ENCODE measurements at regions not wholly inside any gene's neighbourhood (a gene's known extent, or its start where the extent isn't known, plus 50 kb on each side); places are given as distances from the start of the nearest gene placed in this dataset.

DNA sequence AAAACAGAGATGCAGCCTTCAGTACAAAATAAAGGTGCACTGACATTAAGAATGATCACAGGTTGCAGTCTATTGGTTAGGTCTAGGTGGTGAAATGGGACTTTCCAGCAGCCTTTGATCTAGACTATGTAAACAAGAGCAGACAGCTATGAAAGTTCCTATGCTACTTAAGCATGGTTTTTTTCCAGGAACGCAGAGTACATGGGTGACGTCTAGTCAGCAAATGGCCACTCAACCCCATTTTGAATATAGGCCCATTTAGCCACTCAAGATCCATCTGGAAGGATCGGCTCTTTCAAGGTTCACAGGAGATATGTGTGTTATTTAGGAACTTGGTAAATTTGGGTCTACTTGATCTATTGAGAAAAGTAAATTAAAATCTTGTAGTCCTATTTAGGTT lies 1424.6 kb upstream of the LRRTM3 start (continued):
- peak; percentile 94; the same call in 1 of the 2 replicates for TF ChIP-seq RELA (CRISPR knock-in tag; IDR thresholded peaks at IDR 0.05)
- TF ChIP-seq, protein P1, sequence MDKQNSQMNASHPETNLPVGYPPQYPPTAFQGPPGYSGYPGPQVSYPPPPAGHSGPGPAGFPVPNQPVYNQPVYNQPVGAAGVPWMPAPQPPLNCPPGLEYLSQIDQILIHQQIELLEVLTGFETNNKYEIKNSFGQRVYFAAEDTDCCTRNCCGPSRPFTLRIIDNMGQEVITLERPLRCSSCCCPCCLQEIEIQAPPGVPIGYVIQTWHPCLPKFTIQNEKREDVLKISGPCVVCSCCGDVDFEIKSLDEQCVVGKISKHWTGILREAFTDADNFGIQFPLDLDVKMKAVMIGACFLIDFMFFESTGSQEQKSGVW (CRISPR knock-in tag; IDR thresholded peaks at IDR 0.05; ENCODE audit: borderline replicate concordance), result no peak
- TF ChIP-seq RBFOX2 (IDR thresholded peaks at IDR 0.05; ENCODE audit: low read depth, low read length), result no peak
- TF ChIP-seq, protein P2, sequence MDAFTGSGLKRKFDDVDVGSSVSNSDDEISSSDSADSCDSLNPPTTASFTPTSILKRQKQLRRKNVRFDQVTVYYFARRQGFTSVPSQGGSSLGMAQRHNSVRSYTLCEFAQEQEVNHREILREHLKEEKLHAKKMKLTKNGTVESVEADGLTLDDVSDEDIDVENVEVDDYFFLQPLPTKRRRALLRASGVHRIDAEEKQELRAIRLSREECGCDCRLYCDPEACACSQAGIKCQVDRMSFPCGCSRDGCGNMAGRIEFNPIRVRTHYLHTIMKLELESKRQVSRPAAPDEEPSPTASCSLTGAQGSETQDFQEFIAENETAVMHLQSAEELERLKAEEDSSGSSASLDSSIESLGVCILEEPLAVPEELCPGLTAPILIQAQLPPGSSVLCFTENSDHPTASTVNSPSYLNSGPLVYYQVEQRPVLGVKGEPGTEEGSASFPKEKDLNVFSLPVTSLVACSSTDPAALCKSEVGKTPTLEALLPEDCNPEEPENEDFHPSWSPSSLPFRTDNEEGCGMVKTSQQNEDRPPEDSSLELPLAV (CRISPR knock-in tag; conservative IDR thresholded peaks at IDR 0.05; ENCODE audit: low read depth), result no peak
- TF ChIP-seq, protein P3, sequence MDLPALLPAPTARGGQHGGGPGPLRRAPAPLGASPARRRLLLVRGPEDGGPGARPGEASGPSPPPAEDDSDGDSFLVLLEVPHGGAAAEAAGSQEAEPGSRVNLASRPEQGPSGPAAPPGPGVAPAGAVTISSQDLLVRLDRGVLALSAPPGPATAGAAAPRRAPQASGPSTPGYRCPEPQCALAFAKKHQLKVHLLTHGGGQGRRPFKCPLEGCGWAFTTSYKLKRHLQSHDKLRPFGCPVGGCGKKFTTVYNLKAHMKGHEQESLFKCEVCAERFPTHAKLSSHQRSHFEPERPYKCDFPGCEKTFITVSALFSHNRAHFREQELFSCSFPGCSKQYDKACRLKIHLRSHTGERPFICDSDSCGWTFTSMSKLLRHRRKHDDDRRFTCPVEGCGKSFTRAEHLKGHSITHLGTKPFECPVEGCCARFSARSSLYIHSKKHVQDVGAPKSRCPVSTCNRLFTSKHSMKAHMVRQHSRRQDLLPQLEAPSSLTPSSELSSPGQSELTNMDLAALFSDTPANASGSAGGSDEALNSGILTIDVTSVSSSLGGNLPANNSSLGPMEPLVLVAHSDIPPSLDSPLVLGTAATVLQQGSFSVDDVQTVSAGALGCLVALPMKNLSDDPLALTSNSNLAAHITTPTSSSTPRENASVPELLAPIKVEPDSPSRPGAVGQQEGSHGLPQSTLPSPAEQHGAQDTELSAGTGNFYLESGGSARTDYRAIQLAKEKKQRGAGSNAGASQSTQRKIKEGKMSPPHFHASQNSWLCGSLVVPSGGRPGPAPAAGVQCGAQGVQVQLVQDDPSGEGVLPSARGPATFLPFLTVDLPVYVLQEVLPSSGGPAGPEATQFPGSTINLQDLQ (CRISPR knock-in tag; IDR thresholded peaks at IDR 0.05), result no peak
- no peak for TF ChIP-seq ZNF672 (CRISPR knock-in tag; IDR thresholded peaks at IDR 0.05)
- TF ChIP-seq, protein P4, sequence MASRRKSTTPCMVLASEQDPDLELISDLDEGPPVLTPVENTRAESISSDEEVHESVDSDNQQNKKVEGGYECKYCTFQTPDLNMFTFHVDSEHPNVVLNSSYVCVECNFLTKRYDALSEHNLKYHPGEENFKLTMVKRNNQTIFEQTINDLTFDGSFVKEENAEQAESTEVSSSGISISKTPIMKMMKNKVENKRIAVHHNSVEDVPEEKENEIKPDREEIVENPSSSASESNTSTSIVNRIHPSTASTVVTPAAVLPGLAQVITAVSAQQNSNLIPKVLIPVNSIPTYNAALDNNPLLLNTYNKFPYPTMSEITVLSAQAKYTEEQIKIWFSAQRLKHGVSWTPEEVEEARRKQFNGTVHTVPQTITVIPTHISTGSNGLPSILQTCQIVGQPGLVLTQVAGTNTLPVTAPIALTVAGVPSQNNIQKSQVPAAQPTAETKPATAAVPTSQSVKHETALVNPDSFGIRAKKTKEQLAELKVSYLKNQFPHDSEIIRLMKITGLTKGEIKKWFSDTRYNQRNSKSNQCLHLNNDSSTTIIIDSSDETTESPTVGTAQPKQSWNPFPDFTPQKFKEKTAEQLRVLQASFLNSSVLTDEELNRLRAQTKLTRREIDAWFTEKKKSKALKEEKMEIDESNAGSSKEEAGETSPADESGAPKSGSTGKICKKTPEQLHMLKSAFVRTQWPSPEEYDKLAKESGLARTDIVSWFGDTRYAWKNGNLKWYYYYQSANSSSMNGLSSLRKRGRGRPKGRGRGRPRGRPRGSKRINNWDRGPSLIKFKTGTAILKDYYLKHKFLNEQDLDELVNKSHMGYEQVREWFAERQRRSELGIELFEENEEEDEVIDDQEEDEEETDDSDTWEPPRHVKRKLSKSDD (CRISPR knock-in tag; IDR thresholded peaks at IDR 0.05; ENCODE audit: low read depth), result no peak
- 0 out of 2 replicates have a peak, but pooled peaks have one; percentile 37 for TF ChIP-seq KAT8 (CRISPR knock-in tag; IDR thresholded peaks at IDR 0.05)
- no peak for TF ChIP-seq ZNF749 (CRISPR knock-in tag; IDR thresholded peaks at IDR 0.05; ENCODE audit: borderline replicate concordance)
- no peak for TF ChIP-seq ETV6 (CRISPR knock-in tag; conservative IDR thresholded peaks at IDR 0.05)
- TF ChIP-seq TGIF2 (CRISPR knock-in tag; IDR thresholded peaks at IDR 0.05), result no peak
- peak; percentile 13; the same call in 1 of the 2 replicates for TF ChIP-seq SALL1 (CRISPR knock-in tag; IDR thresholded peaks at IDR 0.05)
- TF ChIP-seq, protein P5, sequence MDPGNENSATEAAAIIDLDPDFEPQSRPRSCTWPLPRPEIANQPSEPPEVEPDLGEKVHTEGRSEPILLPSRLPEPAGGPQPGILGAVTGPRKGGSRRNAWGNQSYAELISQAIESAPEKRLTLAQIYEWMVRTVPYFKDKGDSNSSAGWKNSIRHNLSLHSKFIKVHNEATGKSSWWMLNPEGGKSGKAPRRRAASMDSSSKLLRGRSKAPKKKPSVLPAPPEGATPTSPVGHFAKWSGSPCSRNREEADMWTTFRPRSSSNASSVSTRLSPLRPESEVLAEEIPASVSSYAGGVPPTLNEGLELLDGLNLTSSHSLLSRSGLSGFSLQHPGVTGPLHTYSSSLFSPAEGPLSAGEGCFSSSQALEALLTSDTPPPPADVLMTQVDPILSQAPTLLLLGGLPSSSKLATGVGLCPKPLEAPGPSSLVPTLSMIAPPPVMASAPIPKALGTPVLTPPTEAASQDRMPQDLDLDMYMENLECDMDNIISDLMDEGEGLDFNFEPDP (CRISPR knock-in tag; conservative IDR thresholded peaks at IDR 0.05), result no peak
- no peak for TF ChIP-seq ESRRA (CRISPR knock-in tag; IDR thresholded peaks at IDR 0.05; ENCODE audit: low read depth)
- no peak for TF ChIP-seq SP5 (CRISPR knock-in tag; IDR thresholded peaks at IDR 0.05; ENCODE audit: borderline replicate concordance, low read depth)
- TF ChIP-seq, protein P6, sequence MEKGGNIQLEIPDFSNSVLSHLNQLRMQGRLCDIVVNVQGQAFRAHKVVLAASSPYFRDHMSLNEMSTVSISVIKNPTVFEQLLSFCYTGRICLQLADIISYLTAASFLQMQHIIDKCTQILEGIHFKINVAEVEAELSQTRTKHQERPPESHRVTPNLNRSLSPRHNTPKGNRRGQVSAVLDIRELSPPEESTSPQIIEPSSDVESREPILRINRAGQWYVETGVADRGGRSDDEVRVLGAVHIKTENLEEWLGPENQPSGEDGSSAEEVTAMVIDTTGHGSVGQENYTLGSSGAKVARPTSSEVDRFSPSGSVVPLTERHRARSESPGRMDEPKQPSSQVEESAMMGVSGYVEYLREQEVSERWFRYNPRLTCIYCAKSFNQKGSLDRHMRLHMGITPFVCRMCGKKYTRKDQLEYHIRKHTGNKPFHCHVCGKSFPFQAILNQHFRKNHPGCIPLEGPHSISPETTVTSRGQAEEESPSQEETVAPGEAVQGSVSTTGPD (CRISPR knock-in tag; IDR thresholded peaks at IDR 0.05), result no peak
- TF ChIP-seq, protein P7, sequence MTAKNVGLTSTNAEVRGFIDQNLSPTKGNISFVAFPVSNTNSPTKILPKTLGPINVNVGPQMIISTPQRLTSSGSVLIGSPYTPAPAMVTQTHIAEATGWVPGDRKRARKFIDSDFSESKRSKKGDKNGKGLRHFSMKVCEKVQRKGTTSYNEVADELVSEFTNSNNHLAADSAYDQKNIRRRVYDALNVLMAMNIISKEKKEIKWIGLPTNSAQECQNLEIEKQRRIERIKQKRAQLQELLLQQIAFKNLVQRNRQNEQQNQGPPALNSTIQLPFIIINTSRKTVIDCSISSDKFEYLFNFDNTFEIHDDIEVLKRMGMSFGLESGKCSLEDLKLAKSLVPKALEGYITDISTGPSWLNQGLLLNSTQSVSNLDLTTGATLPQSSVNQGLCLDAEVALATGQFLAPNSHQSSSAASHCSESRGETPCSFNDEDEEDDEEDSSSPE (CRISPR knock-in tag; IDR thresholded peaks at IDR 0.05), result no peak
- TF ChIP-seq YY1 (IDR thresholded peaks at IDR 0.05; ENCODE audit: insufficient read depth, insufficient replicate concordance, low read depth, low read length), result peak; percentile 47

Data from HepG2 (cell line).